Activated CD4-positive, alpha-beta T cell treated with anti-CD3 and anti-CD28 coated beads, Interleukin-2, amount 50 U/mL, for 48 hours (primary cell): ENCODE measurements at regions not wholly inside any gene's neighbourhood (a gene's known extent, or its start where the extent isn't known, plus 50 kb on each side); places are given as distances from the start of the nearest gene placed in this dataset.
"Not testable (repeated sequence)": the region's sequence is repeated elsewhere in the genome, so short reads cannot be mapped to it uniquely, and the experiment has no call there.

ENCODE experiments used
- DNase-seq, 2 experiments: peaks; one replicate each; pipeline ENCODE4 v3.0.0-alpha.2; 2020

- no peak for DNase-seq
Observed at GRCh38 chr4:141543176-141543575, 93.2 kb upstream of the IL15 start.

- DNase-seq = no peak
Observed at GRCh38 chr4:141543706-141544105, 92.7 kb upstream of the IL15 start.

GRCh38 chr4:141548791-141549190 is 87.6 kb upstream of the IL15 start:
- no peak for DNase-seq

DNA sequence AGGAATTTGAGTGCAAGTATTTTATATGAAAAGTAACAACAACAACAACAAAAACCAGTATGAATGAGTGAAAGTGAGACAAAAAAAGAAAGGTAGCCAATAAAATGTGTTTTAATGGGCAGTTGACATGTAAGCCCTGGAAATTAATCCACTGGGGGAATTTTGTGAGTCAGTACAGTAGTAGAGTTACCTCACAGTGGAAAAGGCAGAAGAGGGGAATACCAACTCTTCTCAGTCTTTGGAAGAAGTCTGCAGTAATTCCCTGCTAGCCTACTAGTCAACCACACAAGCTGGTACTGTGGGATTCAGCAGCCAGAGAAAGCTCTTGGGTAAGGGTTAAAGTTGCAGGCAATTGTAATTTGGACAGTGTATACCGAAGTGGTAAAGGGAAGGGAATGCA is 76.3 kb upstream of the IL15 start:
- no peak for DNase-seq

- DNase-seq = no peak
Observed at GRCh38 chr4:141562649-141563048, 73.7 kb upstream of the IL15 start.

GRCh38 chr4:141563723-141564122 is 72.7 kb upstream of the IL15 start:
- no peak for DNase-seq

GRCh38 chr4:141564961-141565360 is 71.4 kb upstream of the IL15 start:
- DNase-seq = not testable (repeated sequence)

DNA sequence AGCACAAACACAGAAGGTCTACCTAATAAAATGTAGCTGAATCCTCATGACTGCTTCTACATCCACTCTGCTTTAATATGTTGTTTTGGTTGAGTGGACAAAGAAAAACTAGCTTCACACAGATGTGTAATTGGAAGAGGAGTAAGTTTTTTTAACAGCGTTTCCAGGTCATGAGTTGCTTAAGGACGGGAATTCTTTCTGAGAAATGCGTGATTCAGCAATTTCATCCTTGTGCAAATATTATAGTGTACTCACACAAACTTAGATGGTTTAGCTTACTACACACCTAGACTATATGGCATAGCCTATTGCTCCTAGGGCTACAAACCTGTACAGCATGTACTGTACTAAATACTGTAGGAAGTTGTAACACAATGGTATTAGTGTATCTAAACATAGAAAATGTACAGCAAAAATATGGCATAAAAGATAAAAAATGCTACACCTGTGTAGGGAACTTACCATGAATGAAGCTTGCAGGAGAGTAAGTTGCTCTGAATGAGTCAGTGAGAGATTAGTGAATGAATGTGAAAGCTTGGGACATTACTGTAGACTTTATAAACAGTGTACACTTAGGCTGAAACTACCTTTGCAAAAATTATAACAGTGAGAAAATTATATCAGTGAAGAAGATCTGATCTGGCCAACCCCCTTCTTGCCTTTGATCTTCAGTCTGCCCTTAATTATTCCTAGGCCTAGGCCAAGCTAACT is 70.8 kb upstream of the IL15 start:
- DNase-seq = no peak

GRCh38 chr4:141567326-141567915 is 69.0 kb upstream of the IL15 start:
- DNase-seq = no peak

GRCh38 chr4:141569141-141569540 is 67.2 kb upstream of the IL15 start:
- DNase-seq = no peak

DNA sequence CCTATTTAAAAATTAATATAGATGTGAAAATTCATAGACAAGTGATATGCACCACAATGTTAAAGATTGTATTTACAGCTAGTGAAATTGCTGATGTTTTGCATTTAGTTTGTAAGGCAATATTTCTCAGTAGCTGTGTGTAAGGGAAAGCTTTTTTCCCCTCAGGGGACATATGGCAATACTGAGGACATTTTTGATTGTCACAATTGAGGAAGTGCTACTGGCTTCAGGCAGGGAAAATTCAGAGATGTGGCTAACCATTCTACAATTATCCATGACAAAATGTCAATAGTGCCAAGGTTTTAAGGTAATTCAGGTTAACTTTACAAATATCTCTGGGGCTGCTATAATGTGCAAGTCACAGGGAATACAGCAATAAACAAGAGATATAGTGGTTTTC is 66.1 kb upstream of the IL15 start:
- DNase-seq = no peak

DNA sequence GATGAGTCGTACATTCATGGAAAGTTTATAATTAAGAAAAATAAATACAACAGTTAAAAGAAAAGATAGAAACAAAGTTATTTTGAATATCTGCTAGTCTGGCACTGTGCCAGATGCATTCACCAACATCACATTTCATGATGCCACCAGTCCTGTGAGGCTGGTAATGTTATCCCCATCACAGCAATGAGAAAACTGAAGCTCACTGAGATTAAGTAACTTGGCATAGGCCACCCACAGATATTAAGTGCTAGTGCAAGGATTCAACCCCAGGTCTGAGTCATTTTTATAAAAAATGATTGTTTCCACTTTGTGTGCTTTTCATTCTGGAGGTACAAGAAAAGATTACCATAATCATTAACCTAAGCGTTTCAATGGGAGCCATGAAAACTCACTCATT is 65.0 kb upstream of the IL15 start:
- no peak for DNase-seq

DNA sequence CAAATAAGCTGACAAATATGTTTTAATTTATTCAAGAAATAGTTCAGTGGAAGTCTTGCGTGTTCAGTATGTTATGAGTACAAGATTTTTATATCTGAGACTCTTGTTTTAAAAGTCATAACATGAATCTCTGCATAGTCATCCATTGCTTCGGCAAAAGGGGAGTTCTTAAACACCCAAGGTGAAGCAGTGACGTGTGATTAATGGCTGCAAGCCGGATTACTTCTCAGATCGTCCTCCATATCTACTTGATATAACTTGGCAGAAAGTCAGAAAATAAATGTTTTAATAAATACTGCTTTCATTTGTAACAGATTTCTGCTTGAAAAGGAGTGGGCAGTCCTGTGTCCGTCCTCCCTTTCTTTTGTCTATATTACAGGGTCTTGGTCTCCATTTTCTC is 64.6 kb upstream of the IL15 start:
- DNase-seq = no peak

DNA sequence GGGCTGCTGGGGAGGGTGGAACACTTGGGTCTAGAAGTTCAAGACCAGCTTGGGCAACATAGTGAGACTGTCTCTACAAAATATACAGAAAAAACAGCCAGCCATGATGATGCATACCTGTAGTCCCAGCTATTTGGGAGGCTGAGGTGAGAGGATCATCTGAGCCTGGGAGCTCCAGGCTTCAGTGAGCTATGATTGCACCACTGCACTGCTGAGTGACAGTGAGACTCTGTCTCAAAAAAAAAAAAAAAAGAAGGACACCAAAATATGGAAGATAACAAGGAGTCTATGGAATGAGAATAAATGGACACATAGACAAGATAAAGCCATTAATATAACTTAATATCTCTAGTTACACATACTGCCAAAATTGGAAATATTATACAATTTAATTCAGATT is 62.7 kb upstream of the IL15 start:
- DNase-seq = no peak

- DNase-seq = no peak
Observed at GRCh38 chr4:141575884-141576283, 60.5 kb upstream of the IL15 start.

- no peak for DNase-seq
Observed at GRCh38 chr4:141576585-141577110, 59.7 kb upstream of the IL15 start.

DNA sequence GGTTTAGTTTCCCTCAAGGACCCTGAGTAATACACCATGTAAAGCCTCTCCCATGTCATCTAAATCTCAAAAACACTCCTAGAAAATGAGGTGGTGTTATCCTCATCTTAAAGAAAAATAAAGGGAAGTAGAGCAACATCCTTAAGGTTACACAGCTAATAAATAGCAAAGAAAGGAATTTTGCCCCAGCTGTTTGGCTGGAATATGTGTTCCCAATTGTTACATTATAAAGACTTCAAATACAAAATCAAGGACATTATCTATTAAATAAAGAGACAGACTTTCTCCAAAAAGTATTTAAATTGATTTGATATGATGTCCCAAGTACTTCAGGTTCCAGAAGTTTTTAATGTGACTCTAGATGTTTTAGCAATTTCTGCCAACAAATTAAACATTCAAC is 57.9 kb upstream of the IL15 start:
- no peak for DNase-seq

DNA sequence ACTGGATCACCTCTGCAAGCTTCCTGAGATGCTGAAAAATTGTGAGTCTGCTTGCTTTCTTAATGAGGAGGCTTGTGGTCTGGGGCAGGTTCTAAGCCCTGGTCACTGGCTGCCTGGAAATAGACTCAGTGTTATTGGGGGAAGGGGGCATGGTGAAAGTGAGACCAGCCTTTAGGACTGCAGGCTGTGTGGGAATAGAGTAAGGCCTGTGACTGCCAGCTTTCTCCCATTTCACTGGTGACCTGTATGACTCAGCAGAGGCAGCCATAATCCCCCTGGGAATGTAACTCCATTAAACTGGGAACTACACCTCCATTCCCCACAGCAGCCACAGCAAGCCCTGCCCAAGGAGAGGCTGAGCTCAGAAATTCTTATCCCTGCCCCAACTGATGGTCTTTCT is 55.9 kb upstream of the IL15 start:
- DNase-seq = no peak
